H9 (cell line): ENCODE measurements at regions not wholly inside any gene's neighbourhood (a gene's known extent, or its start where the extent isn't known, plus 50 kb on each side); places are given as distances from the start of the nearest gene placed in this dataset.

Source experiments
- DNase-seq: peaks from one replicate; pipeline ENCODE4 v3.0.0-alpha.2; 2017
- H2AFZ ChIP-seq: one replicate; pipeline ENCODE4 v1.6.1; 2013; ENCODE audit warnings: mild to moderate bottlenecking, low read length, control low read depth, moderate library complexity
- H2AK5ac ChIP-seq: 2 replicates; pipeline ENCODE4 v1.6.1; 2013; ENCODE audit warnings: low read length, control low read depth, mixed read lengths; ENCODE audit not compliant: insufficient read length
- H2BK120ac ChIP-seq: one replicate; pipeline ENCODE4 v1.6.1; 2013; ENCODE audit warnings: low read depth, mild to moderate bottlenecking, low read length, control low read depth, inconsistent platforms; ENCODE audit not compliant: poor library complexity, severe bottlenecking
- H2BK12ac ChIP-seq: 2 replicates; pipeline ENCODE4 v1.6.1; 2013; ENCODE audit warnings: low read length, control low read depth, mixed read lengths, low read depth; ENCODE audit not compliant: insufficient read length
- H2BK15ac ChIP-seq: 2 replicates; pipeline ENCODE4 v1.6.1; 2013; ENCODE audit warnings: low read depth, low read length, control low read depth
- H2BK20ac ChIP-seq: one replicate; pipeline ENCODE4 v1.6.1; 2013; ENCODE audit warnings: low read depth, mild to moderate bottlenecking, low read length, control low read depth, inconsistent platforms; ENCODE audit not compliant: poor library complexity, severe bottlenecking
- H2BK5ac ChIP-seq: 2 replicates; pipeline ENCODE4 v1.6.1; 2013; ENCODE audit warnings: low read length, control low read depth, mixed read lengths; ENCODE audit not compliant: insufficient read length
- H3K14ac ChIP-seq: 2 replicates; pipeline ENCODE4 v1.6.1; 2013; ENCODE audit warnings: low read length, control low read depth; ENCODE audit not compliant: insufficient read depth
- H3K18ac ChIP-seq: 2 replicates; pipeline ENCODE4 v1.6.1; 2013; ENCODE audit warnings: low read depth, mild to moderate bottlenecking, mixed read lengths, low read length, control low read depth; ENCODE audit not compliant: insufficient read length
- H3K23ac ChIP-seq: 2 replicates; pipeline ENCODE4 v1.6.1; 2013; ENCODE audit warnings: low read length, control low read depth, mixed read lengths, low read depth; ENCODE audit not compliant: insufficient read length
- H3K23me2 ChIP-seq: 2 replicates; pipeline ENCODE4 v1.6.1; 2013; ENCODE audit warnings: low read depth, mild to moderate bottlenecking, mixed read lengths, low read length, control low read depth; ENCODE audit not compliant: insufficient read length, poor library complexity, severe bottlenecking
- H3K27ac ChIP-seq: 2 replicates; pipeline ENCODE4 v1.5.1; 2013; ENCODE audit warnings: low read length, control low read depth, mixed read lengths, low read depth; ENCODE audit not compliant: insufficient read length
- H3K27me3 ChIP-seq: 2 replicates; pipeline ENCODE4 v1.6.1; 2013; ENCODE audit warnings: low read length, control low read depth, inconsistent platforms; ENCODE audit not compliant: insufficient read depth
- H3K4ac ChIP-seq: 2 replicates; pipeline ENCODE4 v1.6.1; 2013; ENCODE audit warnings: low read depth, mild to moderate bottlenecking, control low read depth, inconsistent platforms, low read length, moderate library complexity
- H3K4me1 ChIP-seq: 2 replicates; pipeline ENCODE4 v1.6.1; 2013; ENCODE audit warnings: low read length, control low read depth, inconsistent platforms; ENCODE audit not compliant: insufficient read depth
- H3K4me2 ChIP-seq: 2 replicates; pipeline ENCODE4 v1.6.1; 2013; ENCODE audit warnings: low read length, control low read depth, mixed read lengths; ENCODE audit not compliant: insufficient read length, insufficient read depth
- H3K56ac ChIP-seq: 2 replicates; pipeline ENCODE4 v1.6.1; 2013; ENCODE audit warnings: low read depth, mild to moderate bottlenecking, mixed read lengths, low read length, control low read depth; ENCODE audit not compliant: insufficient read length
- H3K79me1 ChIP-seq: 2 replicates; pipeline ENCODE4 v1.6.1; 2013; ENCODE audit warnings: low read depth, mild to moderate bottlenecking, moderate library complexity, low read length, control low read depth, inconsistent platforms; ENCODE audit not compliant: insufficient read depth, poor library complexity, severe bottlenecking
- H3K79me2 ChIP-seq: 2 replicates; pipeline ENCODE4 v1.6.1; 2013; ENCODE audit warnings: low read length, control low read depth, inconsistent platforms; ENCODE audit not compliant: insufficient read depth
- H3K9ac ChIP-seq: 2 replicates; pipeline ENCODE4 v1.6.1; 2013; ENCODE audit warnings: low read length, control low read depth, mixed read lengths; ENCODE audit not compliant: insufficient read length; ENCODE audit errors: extremely low read depth
- H3K9me3 ChIP-seq: one replicate; pipeline ENCODE4 v1.6.1; 2013; ENCODE audit warnings: low read depth, low read length, inconsistent platforms; ENCODE audit not compliant: control insufficient read depth
- H3T11ph ChIP-seq: one replicate; pipeline ENCODE4 v1.6.1; 2013; ENCODE audit warnings: mild to moderate bottlenecking, low read length, control low read depth, inconsistent platforms
- H4K20me1 ChIP-seq: one replicate; pipeline ENCODE4 v1.6.1; 2013; ENCODE audit not compliant: control insufficient read depth, insufficient read length, insufficient read depth
- H4K5ac ChIP-seq: 2 replicates; pipeline ENCODE4 v1.6.1; 2013; ENCODE audit warnings: low read depth, mild to moderate bottlenecking, mixed read lengths, low read length, control low read depth; ENCODE audit not compliant: insufficient read length
- H4K8ac ChIP-seq: replicated peaks from 2 replicates; pipeline ENCODE4 v1.6.1; 2013; ENCODE audit warnings: low read length, control low read depth, mixed read lengths, low read depth; ENCODE audit not compliant: insufficient read length
- H4K91ac ChIP-seq: 2 replicates; pipeline ENCODE4 v1.6.1; 2013; ENCODE audit warnings: low read depth, mild to moderate bottlenecking, moderate library complexity, mixed read lengths, low read length, control low read depth; ENCODE audit not compliant: insufficient read length
- H3K27ac Mint-ChIP-seq, 3 experiments: 2 replicates in 2 of 3; 3 replicates in 1 of 3; pipeline ENCODE4 v1.8.0; 2020 to 2021; ENCODE audit warnings: mixed read lengths in 3 of 3, mild to moderate bottlenecking in 1 of 3, moderate library complexity in 1 of 3
- H3K27me3 Mint-ChIP-seq: 2 replicates; pipeline ENCODE4 v1.8.0; 2021; ENCODE audit warnings: low read depth, mild to moderate bottlenecking, moderate library complexity, mixed read lengths
- H3K36me3 Mint-ChIP-seq, 3 experiments: 2 replicates in 2 of 3; 3 replicates in 1 of 3; pipeline ENCODE4 v1.8.0; 2020 to 2021; ENCODE audit warnings: low read depth in 3 of 3, mixed read lengths in 3 of 3; ENCODE audit not compliant: insufficient read depth in 1 of 3
- H3K4me1 Mint-ChIP-seq, 2 experiments: 2 replicates each; pipeline ENCODE4 v1.8.0; 2020; ENCODE audit warnings: mixed read lengths in 2 of 2
- H3K4me3 Mint-ChIP-seq, 2 experiments: 2 replicates in 1 of 2; 3 replicates in 1 of 2; pipeline ENCODE4 v1.8.0; 2020 to 2021; ENCODE audit warnings: mild to moderate bottlenecking in 2 of 2, mixed read lengths in 2 of 2, moderate library complexity in 1 of 2
- H3K9me3 Mint-ChIP-seq, 2 experiments: 2 replicates in 1 of 2; 3 replicates in 1 of 2; pipeline ENCODE4 v1.8.0; 2020; ENCODE audit warnings: mild to moderate bottlenecking in 2 of 2, mixed read lengths in 2 of 2, moderate library complexity in 1 of 2
- WGBS: extraction: QIAGEN DNeasy Blood & Tissue Kit; methylation state at CpG from one replicate; pipeline ENCODE4 v1.1.7; 2013; ENCODE audit warnings: missing lambda C conversion rate, low lambda C conversion rate, mixed read lengths; ENCODE audit not compliant: insufficient read length; ENCODE audit errors: extremely low coverage; 5-methylcytosine and 5-hydroxymethylcytosine counted together
- TF ChIP-seq, protein P1 (sequence below): fragments of 200-600 bp; sonication (generic); conservative IDR thresholded peaks from 3 replicates; pipeline ENCODE4 v1.8.0; 2021; ENCODE audit warnings: antibody characterized with exemption, mild to moderate bottlenecking

DNA sequence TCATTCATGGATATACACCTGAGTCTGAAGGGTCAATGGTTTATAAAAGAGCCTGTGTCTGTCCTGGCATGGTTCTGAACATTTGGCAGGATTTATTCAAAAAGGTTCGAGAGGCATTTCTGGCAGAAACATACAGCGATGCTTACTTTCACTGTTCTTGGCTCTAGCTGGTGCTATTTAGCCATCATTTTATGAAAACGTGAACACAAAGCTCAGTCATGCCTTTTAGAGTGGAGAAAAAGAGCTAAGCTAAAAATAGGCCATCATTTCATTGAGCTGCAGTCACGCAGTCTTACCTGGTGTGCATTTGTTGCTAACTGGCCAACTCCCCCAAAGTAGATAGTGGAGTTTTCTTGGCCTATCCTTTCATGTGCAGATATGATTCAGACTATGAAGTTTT, 1209.5 kb downstream of the SLC16A7 start:
- Histone ChIP-seq H2BK120ac (no peak overlapping the region), H2BK20ac (no peak overlapping the region), H3K14ac (no peak overlapping the region), H3K79me2 (no peaks in the 10 kb centered on the region), H3K23me2 (no peaks in the 10 kb centered on the region), H2BK5ac (no peak overlapping the region), H2BK12ac (no peak overlapping the region), H3K18ac (no peak overlapping the region), H4K20me1 (no peaks in the 10 kb centered on the region), H3K27ac (no peak overlapping the region), H2BK15ac (no peak overlapping the region), H3K9me3 (no peaks in the 10 kb centered on the region), H4K91ac (no peak overlapping the region), H2AK5ac (no peak overlapping the region), H2AFZ (no peak overlapping the region), H3K4ac (no peak overlapping the region), H3T11ph (no peak overlapping the region), H3K4me1 (no peaks in the 10 kb centered on the region), H3K27me3 (no peaks in the 10 kb centered on the region), H3K4me2 (no peak overlapping the region), H3K56ac (no peak overlapping the region), H3K9ac (no peak overlapping the region), H3K79me1 (no peaks in the 10 kb centered on the region), H4K5ac (no peak overlapping the region), H3K23ac (no peak overlapping the region), H4K8ac (no peak overlapping the region)
- Mint-ChIP-seq H3K4me1 (no peaks in the 10 kb centered on the region), H3K27ac (no peak overlapping the region), H3K36me3 (no peaks in the 10 kb centered on the region), H3K27me3 (no peaks in the 10 kb centered on the region; the same call in 1 of the 2 replicates), H3K4me3 (no peak overlapping the region), H3K9me3 (peaks cover 2 to 3% of the 10 kb centered on the region in 2 experiments; a peak in 4 of 5 replicates)
- TF ChIP-seq, protein P1, sequence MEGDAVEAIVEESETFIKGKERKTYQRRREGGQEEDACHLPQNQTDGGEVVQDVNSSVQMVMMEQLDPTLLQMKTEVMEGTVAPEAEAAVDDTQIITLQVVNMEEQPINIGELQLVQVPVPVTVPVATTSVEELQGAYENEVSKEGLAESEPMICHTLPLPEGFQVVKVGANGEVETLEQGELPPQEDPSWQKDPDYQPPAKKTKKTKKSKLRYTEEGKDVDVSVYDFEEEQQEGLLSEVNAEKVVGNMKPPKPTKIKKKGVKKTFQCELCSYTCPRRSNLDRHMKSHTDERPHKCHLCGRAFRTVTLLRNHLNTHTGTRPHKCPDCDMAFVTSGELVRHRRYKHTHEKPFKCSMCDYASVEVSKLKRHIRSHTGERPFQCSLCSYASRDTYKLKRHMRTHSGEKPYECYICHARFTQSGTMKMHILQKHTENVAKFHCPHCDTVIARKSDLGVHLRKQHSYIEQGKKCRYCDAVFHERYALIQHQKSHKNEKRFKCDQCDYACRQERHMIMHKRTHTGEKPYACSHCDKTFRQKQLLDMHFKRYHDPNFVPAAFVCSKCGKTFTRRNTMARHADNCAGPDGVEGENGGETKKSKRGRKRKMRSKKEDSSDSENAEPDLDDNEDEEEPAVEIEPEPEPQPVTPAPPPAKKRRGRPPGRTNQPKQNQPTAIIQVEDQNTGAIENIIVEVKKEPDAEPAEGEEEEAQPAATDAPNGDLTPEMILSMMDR, result no peak
- WGBS, result no CpG with 5 or more reads among the region's 4 CpGs
- DNase-seq, result no peak
